ENCODE measurements at regions not wholly inside any gene's neighbourhood (a gene's known extent, or its start where the extent isn't known, plus 50 kb on each side); places are given as distances from the start of the nearest gene placed in this dataset.

DNA sequence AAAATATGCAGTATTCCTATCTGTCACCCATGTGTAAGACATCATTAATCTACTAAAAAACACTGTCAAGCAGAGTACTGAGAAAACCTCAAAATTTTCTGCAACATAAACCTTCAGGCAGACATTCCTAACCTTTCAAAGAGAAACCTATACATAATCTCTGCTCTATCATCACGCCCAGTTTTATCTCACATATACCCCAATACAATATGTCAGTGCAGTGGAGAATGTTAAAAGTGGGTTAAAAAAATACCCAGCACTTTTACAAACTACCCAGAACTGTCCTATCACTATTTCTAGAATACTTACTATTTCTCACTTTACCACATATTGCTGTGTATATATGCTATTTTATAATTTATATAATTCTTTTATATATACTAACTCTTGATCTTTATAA, 922.0 kb upstream of the SORCS1 start:
- TF ChIP-seq, protein P1, sequence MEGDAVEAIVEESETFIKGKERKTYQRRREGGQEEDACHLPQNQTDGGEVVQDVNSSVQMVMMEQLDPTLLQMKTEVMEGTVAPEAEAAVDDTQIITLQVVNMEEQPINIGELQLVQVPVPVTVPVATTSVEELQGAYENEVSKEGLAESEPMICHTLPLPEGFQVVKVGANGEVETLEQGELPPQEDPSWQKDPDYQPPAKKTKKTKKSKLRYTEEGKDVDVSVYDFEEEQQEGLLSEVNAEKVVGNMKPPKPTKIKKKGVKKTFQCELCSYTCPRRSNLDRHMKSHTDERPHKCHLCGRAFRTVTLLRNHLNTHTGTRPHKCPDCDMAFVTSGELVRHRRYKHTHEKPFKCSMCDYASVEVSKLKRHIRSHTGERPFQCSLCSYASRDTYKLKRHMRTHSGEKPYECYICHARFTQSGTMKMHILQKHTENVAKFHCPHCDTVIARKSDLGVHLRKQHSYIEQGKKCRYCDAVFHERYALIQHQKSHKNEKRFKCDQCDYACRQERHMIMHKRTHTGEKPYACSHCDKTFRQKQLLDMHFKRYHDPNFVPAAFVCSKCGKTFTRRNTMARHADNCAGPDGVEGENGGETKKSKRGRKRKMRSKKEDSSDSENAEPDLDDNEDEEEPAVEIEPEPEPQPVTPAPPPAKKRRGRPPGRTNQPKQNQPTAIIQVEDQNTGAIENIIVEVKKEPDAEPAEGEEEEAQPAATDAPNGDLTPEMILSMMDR (conservative IDR thresholded peaks at IDR 0.05), result no peak
- no peak for TF ChIP-seq EZH2 (IDR thresholded peaks at IDR 0.05; ENCODE audit: low read depth)

Data from PC-9 (cell line).